ENCODE measurements at regions not wholly inside any gene's neighbourhood (a gene's known extent, or its start where the extent isn't known, plus 50 kb on each side); places are given as distances from the start of the nearest gene placed in this dataset.

DNA sequence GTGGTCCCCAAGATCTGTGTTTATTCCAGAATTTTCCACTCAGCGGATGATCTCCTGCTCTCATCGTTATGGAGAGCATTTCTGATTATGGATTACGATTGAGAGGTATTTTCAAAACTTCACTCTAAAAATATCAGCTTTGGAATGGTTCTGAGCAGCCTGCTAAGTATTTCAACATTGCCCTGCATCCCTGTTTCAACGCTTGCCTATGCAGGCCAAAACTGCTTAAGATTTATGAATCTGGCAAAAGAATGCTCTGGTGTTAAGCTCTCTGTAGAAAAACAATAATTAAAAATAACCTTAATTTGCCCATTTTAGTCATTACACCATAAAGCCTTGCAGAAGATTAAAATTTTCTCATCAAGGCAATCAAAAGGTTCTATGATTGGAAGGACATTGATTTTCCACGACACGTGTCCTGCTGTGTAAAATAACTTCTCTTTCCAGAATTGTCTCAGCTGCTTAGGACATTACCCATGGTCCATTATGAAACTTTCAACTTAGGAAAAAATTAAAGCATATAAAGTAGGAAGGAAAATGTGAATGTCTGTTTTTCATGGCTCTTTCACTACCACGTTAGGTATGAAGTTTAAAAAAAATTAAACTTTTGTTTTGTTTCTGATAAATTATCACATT, 229.9 kb downstream of the ACKR3 start:
- FAIRE-seq, result no peak
- intact Hi-C loops (cut with micrococcal nuclease), result no loop called here
- TF ChIP-seq, protein P1, sequence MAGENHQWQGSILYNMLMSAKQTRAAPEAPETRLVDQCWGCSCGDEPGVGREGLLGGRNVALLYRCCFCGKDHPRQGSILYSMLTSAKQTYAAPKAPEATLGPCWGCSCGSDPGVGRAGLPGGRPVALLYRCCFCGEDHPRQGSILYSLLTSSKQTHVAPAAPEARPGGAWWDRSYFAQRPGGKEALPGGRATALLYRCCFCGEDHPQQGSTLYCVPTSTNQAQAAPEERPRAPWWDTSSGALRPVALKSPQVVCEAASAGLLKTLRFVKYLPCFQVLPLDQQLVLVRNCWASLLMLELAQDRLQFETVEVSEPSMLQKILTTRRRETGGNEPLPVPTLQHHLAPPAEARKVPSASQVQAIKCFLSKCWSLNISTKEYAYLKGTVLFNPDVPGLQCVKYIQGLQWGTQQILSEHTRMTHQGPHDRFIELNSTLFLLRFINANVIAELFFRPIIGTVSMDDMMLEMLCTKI (IDR thresholded peaks at IDR 0.05; ENCODE audit: partially characterized antibody), result no peak
- TF ChIP-seq ZNF57 (CRISPR knock-in tag; IDR thresholded peaks at IDR 0.05) (no peak), MCM2 (IDR thresholded peaks at IDR 0.05; ENCODE audit: low read depth) (no peak), NFATC3 (IDR thresholded peaks at IDR 0.05) (no peak), U2AF1 (optimal IDR thresholded peaks at IDR 0.05; ENCODE audit: low read depth, low read length) (no peak), EP400 (IDR thresholded peaks at IDR 0.05) (no peak), COPS2 (conservative IDR thresholded peaks at IDR 0.05) (no peak), ZNF324 (CRISPR knock-in tag; IDR thresholded peaks at IDR 0.05) (no peak), YY1 (IDR thresholded peaks at IDR 0.05; ENCODE audit: borderline replicate concordance in 1 of 3, control insufficient read depth in 1 of 3, extremely low read depth in 1 of 3, insufficient read depth in 3 of 3, insufficient read length in 1 of 3, insufficient replicate concordance in 2 of 3, low read depth in 1 of 3, low read length in 2 of 3) (no peak), PCBP2 (IDR thresholded peaks at IDR 0.05; ENCODE audit: low read depth, low read length, poor library complexity, severe bottlenecking) (no peak)
- TF ChIP-seq, protein P2, sequence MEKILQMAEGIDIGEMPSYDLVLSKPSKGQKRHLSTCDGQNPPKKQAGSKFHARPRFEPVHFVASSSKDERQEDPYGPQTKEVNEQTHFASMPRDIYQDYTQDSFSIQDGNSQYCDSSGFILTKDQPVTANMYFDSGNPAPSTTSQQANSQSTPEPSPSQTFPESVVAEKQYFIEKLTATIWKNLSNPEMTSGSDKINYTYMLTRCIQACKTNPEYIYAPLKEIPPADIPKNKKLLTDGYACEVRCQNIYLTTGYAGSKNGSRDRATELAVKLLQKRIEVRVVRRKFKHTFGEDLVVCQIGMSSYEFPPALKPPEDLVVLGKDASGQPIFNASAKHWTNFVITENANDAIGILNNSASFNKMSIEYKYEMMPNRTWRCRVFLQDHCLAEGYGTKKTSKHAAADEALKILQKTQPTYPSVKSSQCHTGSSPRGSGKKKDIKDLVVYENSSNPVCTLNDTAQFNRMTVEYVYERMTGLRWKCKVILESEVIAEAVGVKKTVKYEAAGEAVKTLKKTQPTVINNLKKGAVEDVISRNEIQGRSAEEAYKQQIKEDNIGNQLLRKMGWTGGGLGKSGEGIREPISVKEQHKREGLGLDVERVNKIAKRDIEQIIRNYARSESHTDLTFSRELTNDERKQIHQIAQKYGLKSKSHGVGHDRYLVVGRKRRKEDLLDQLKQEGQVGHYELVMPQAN (IDR thresholded peaks at IDR 0.05; ENCODE audit: borderline replicate concordance), result no peak
- TF ChIP-seq, protein P3, sequence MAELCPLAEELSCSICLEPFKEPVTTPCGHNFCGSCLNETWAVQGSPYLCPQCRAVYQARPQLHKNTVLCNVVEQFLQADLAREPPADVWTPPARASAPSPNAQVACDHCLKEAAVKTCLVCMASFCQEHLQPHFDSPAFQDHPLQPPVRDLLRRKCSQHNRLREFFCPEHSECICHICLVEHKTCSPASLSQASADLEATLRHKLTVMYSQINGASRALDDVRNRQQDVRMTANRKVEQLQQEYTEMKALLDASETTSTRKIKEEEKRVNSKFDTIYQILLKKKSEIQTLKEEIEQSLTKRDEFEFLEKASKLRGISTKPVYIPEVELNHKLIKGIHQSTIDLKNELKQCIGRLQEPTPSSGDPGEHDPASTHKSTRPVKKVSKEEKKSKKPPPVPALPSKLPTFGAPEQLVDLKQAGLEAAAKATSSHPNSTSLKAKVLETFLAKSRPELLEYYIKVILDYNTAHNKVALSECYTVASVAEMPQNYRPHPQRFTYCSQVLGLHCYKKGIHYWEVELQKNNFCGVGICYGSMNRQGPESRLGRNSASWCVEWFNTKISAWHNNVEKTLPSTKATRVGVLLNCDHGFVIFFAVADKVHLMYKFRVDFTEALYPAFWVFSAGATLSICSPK (IDR thresholded peaks at IDR 0.05; ENCODE audit: borderline replicate concordance), result no peak
- TF ChIP-seq, protein P4, sequence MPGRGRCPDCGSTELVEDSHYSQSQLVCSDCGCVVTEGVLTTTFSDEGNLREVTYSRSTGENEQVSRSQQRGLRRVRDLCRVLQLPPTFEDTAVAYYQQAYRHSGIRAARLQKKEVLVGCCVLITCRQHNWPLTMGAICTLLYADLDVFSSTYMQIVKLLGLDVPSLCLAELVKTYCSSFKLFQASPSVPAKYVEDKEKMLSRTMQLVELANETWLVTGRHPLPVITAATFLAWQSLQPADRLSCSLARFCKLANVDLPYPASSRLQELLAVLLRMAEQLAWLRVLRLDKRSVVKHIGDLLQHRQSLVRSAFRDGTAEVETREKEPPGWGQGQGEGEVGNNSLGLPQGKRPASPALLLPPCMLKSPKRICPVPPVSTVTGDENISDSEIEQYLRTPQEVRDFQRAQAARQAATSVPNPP (IDR thresholded peaks at IDR 0.05; ENCODE audit: borderline replicate concordance, insufficient read depth, insufficient read length), result no peak

More for the DNA sequence above, 229.9 kb downstream of the ACKR3 start:
- Histone ChIP-seq H3K79me2 (ENCODE audit: control insufficient read depth, insufficient read depth, low read length) (no peaks in the 10 kb centered on the region), H3K4me1 (replicated peaks in 1 of 2; ENCODE audit: control insufficient read depth in 2 of 2, insufficient read depth in 2 of 2, low read length in 2 of 2) (no peaks in the 10 kb centered on the region), H4K20me1 (replicated peaks; ENCODE audit: control insufficient read depth, insufficient read depth, low read length) (no peaks in the 10 kb centered on the region), H2AFZ (ENCODE audit: low read depth, low read length) (no peak overlapping the region), H3K9ac (ENCODE audit: insufficient read depth in 1 of 2, low read depth in 2 of 2, low read length in 2 of 2) (no peak overlapping the region), H3K36me3 (ENCODE audit: control insufficient read depth, insufficient read depth, low read length) (no peaks in the 10 kb centered on the region), H3K27me3 (ENCODE audit: control insufficient read depth in 2 of 2, insufficient read depth in 2 of 2, low read length in 2 of 2) (peaks cover 0 to 13% of the 10 kb centered on the region in 2 experiments; a peak in 1 of 5 replicates), H3K9me3 (replicated peaks; ENCODE audit: control insufficient read depth, insufficient read depth, low read depth, low read length) (no peaks in the 10 kb centered on the region), H3K4me2 (ENCODE audit: insufficient read depth, low read length) (no peak overlapping the region), H3K9me1 (ENCODE audit: control insufficient read depth, insufficient read depth, low read length) (no peaks in the 10 kb centered on the region), H3K27ac (ENCODE audit: extremely low read depth, low read depth, low read length) (no peak overlapping the region), H3K4me3 (no peak overlapping the region)
- ChIA-PET CTCF (ENCODE audit: low intra/inter-chr PET ratio) (no interaction called here), POLR2A (no interaction called here)
- DNase-seq (ENCODE audit: extremely low read depth in 1 of 4, low spot score in 3 of 4) (no peak), ATAC-seq (no peak)
- 1% methylated on average over 7 of the region's 7 CpGs for WGBS (ENCODE audit: insufficient coverage, low coverage, missing lambda C conversion rate)
- no TSS peak for BruUV-seq (replicated peaks)
- in situ Hi-C loops (cut with MboI), result no loop called here

Measured in K562 (cell line).